HFF-Myc (cell line): ENCODE measurements at regions not wholly inside any gene's neighbourhood (a gene's known extent, or its start where the extent isn't known, plus 50 kb on each side); places are given as distances from the start of the nearest gene placed in this dataset.
A peak's percentile ranks its signal among the peaks of the same experiment; 100 is the strongest.
"Not testable (repeated sequence)": the region's sequence is repeated elsewhere in the genome, so short reads cannot be mapped to it uniquely, and the experiment has no call there.

Experiments used
- DNase-seq: peaks from one replicate; pipeline ENCODE4 v3.0.0-alpha.2; 2011; ENCODE audit warnings: low read depth; ENCODE audit errors: extremely low read depth
- H3K4me3 ChIP-seq: replicated peaks from 2 replicates; pipeline ENCODE4 v1.5.1; 2011; ENCODE audit warnings: low read depth, mild to moderate bottlenecking, control low read depth, low read length
- CTCF ChIP-seq: IDR thresholded peaks from 2 replicates; pipeline ENCODE4 v1.5.1; 2012; ENCODE audit warnings: mild to moderate bottlenecking, low read depth, low read length, control low read depth; ENCODE audit errors: missing control alignments

GRCh38 chr4:72777436-72777835 is 208.4 kb upstream of the ADAMTS3 start:
- no peak for DNase-seq
- H3K4me3 ChIP-seq, result no peak overlapping the region
- TF ChIP-seq CTCF, result no peak

- no peak overlapping the region for H3K4me3 ChIP-seq
- DNase-seq, result no peak
- no peak for TF ChIP-seq CTCF
Observed at GRCh38 chr4:72770708-72771107, 201.7 kb upstream of the ADAMTS3 start.

- no peak for TF ChIP-seq CTCF
- no peak overlapping the region for H3K4me3 ChIP-seq
- DNase-seq, result no peak
Observed at GRCh38 chr4:72768364-72768763, 199.3 kb upstream of the ADAMTS3 start.

- H3K4me3 ChIP-seq, result no peak overlapping the region
- TF ChIP-seq CTCF, result no peak
- DNase-seq, result peak; percentile 14
Observed at GRCh38 chr4:72767618-72768302, 198.7 kb upstream of the ADAMTS3 start.

- H3K4me3 ChIP-seq, DNase-seq: not testable (repeated sequence)
Observed at GRCh38 chr4:72765788-72766187, 196.8 kb upstream of the ADAMTS3 start.

GRCh38 chr4:72761368-72762038 is 192.5 kb upstream of the ADAMTS3 start:
- TF ChIP-seq CTCF, result no peak
- H3K4me3 ChIP-seq, result no peak overlapping the region
- DNase-seq, result no peak

GRCh38 chr4:72753414-72753813 is 184.4 kb upstream of the ADAMTS3 start:
- not testable (repeated sequence) for DNase-seq

More at GRCh38 chr4:72753414-72753813, 184.4 kb upstream of the ADAMTS3 start:
- not testable (repeated sequence) for H3K4me3 ChIP-seq
